SH-SY5Y (cell line): ENCODE measurements at regions not wholly inside any gene's neighbourhood (a gene's known extent, or its start where the extent isn't known, plus 50 kb on each side); places are given as distances from the start of the nearest gene placed in this dataset.

Experiments
- GATA2 ChIP-seq: IDR thresholded peaks from 2 replicates; pipeline ENCODE4 v1.6.1; 2011; ENCODE audit warnings: mild to moderate bottlenecking, low read depth, low read length
- GATA3 ChIP-seq: IDR thresholded peaks from 2 replicates; pipeline ENCODE4 v1.6.1; 2011; ENCODE audit warnings: low read depth, mild to moderate bottlenecking, low read length, moderate library complexity

- no peak for TF ChIP-seq GATA3
- no peak for TF ChIP-seq GATA2
Observed at GRCh38 chr3:10703875-10704274, 112.2 kb upstream of the SLC6A11 start.
